DND-41 (cell line): ENCODE measurements at regions not wholly inside any gene's neighbourhood (a gene's known extent, or its start where the extent isn't known, plus 50 kb on each side); places are given as distances from the start of the nearest gene placed in this dataset.

Source experiments
- ATAC-seq: fragments of 200-7000 bp; cut with Tn5 transposase; 3 replicates; pipeline ENCODE4 v1.9.1; 2021; ENCODE audit warnings: low read depth; ENCODE audit not compliant: insufficient read depth
- DNase-seq: peaks from one replicate; pipeline ENCODE4 v3.0.0-alpha.2; 2020
- H2AFZ ChIP-seq: 2 replicates; pipeline ENCODE4 v1.6.0; 2012; ENCODE audit warnings: low read depth, low read length
- H3K27ac ChIP-seq: 2 replicates; pipeline ENCODE4 v1.5.1; 2012; ENCODE audit warnings: low read length, inconsistent platforms
- H3K27me3 ChIP-seq: fragments of 200-600 bp; sonication (generic); 2 replicates; pipeline ENCODE4 v1.6.0; 2012; ENCODE audit warnings: low read length, mild to moderate bottlenecking, inconsistent platforms; ENCODE audit not compliant: insufficient read depth, poor library complexity
- H3K36me3 ChIP-seq: 2 replicates; pipeline ENCODE4 v1.5.1; 2012; ENCODE audit warnings: low read length, inconsistent platforms; ENCODE audit not compliant: insufficient read depth
- H3K4me1 ChIP-seq: 2 replicates; pipeline ENCODE4 v1.5.1; 2012; ENCODE audit warnings: mild to moderate bottlenecking, low read length; ENCODE audit not compliant: insufficient read depth
- H3K4me2 ChIP-seq: 2 replicates; pipeline ENCODE4 v1.6.0; 2012; ENCODE audit warnings: mild to moderate bottlenecking, moderate library complexity, low read length, inconsistent platforms; ENCODE audit not compliant: insufficient read depth
- H3K4me3 ChIP-seq, 2 experiments: fragments of 200-600 bp in 1 of 2; shearing (Covaris generic) in 1 of 2; 2 replicates each; pipeline ENCODE4 v1.5.1; 2012 to 2016; ENCODE audit warnings: inconsistent platforms in 2 of 2, low read length in 2 of 2, mild to moderate bottlenecking in 2 of 2, low read depth in 1 of 2, moderate library complexity in 1 of 2
- H3K79me2 ChIP-seq: 2 replicates; pipeline ENCODE4 v1.6.0; 2012; ENCODE audit warnings: low read length, inconsistent platforms; ENCODE audit not compliant: insufficient read depth
- H3K9ac ChIP-seq: 2 replicates; pipeline ENCODE4 v1.6.0; 2012; ENCODE audit warnings: low read depth, mild to moderate bottlenecking, inconsistent platforms, low read length, moderate library complexity
- H3K9me3 ChIP-seq: 2 replicates; pipeline ENCODE4 v1.5.1; 2012; ENCODE audit warnings: low read length, moderate library complexity, mild to moderate bottlenecking, inconsistent platforms; ENCODE audit not compliant: insufficient read depth, severe bottlenecking
- H4K20me1 ChIP-seq: 2 replicates; pipeline ENCODE4 v1.6.0; 2012; ENCODE audit warnings: low read length; ENCODE audit not compliant: insufficient read depth
- CTCF ChIP-seq: IDR thresholded peaks from 2 replicates; pipeline ENCODE4 v1.5.1; 2012; ENCODE audit warnings: borderline replicate concordance, low read length, moderate library complexity, mild to moderate bottlenecking; ENCODE audit not compliant: poor library complexity, severe bottlenecking; ENCODE audit errors: extremely low read depth
- EZH2 ChIP-seq: IDR thresholded peaks from 3 replicates; pipeline ENCODE4 v1.6.1; 2012; ENCODE audit warnings: borderline replicate concordance, low read depth, mild to moderate bottlenecking, moderate library complexity, low read length, inconsistent platforms; ENCODE audit not compliant: severe bottlenecking

GRCh38 chr4:157590679-157591078 is 370.2 kb downstream of the GRIA2 start:
- ATAC-seq (no peak), DNase-seq (no peak)
- no peaks in the 10 kb centered on the region for H3K4me1 ChIP-seq
- TF ChIP-seq EZH2 (no peak), CTCF (no peak)
- no peak overlapping the region for H3K27ac ChIP-seq
- H3K4me2 ChIP-seq: no peak overlapping the region
- no peak overlapping the region for H3K4me3 ChIP-seq
- H4K20me1 ChIP-seq: no peaks in the 10 kb centered on the region
- H3K27me3 ChIP-seq: no peaks in the 10 kb centered on the region
- no peak overlapping the region for H2AFZ ChIP-seq
- H3K36me3 ChIP-seq: no peaks in the 10 kb centered on the region
- no peaks in the 10 kb centered on the region for H3K9me3 ChIP-seq
- no peak overlapping the region for H3K9ac ChIP-seq
- no peaks in the 10 kb centered on the region for H3K79me2 ChIP-seq

GRCh38 chr4:157587681-157588423 is 367.3 kb downstream of the GRIA2 start:
- Histone ChIP-seq H3K79me2 (no peaks in the 10 kb centered on the region), H3K4me1 (no peaks in the 10 kb centered on the region), H4K20me1 (no peaks in the 10 kb centered on the region), H3K4me3 (no peak overlapping the region), H3K36me3 (no peaks in the 10 kb centered on the region), H3K27ac (no peak overlapping the region), H3K9me3 (no peaks in the 10 kb centered on the region), H3K9ac (no peak overlapping the region), H3K27me3 (no peaks in the 10 kb centered on the region), H2AFZ (no peak overlapping the region), H3K4me2 (no peak overlapping the region)
- TF ChIP-seq EZH2: no peak
- no peak for TF ChIP-seq CTCF
- DNase-seq (no peak), ATAC-seq (no peak)

GRCh38 chr4:157582141-157582540 is 361.6 kb downstream of the GRIA2 start:
- no peak for TF ChIP-seq CTCF
- no peak for TF ChIP-seq EZH2
- Histone ChIP-seq H3K79me2 (no peaks in the 10 kb centered on the region), H3K27me3 (no peaks in the 10 kb centered on the region), H3K4me3 (no peak overlapping the region), H3K27ac (no peak overlapping the region), H3K9ac (no peak overlapping the region), H3K4me2 (no peak overlapping the region), H2AFZ (no peak overlapping the region), H3K36me3 (no peaks in the 10 kb centered on the region), H4K20me1 (no peaks in the 10 kb centered on the region), H3K9me3 (no peaks in the 10 kb centered on the region), H3K4me1 (no peaks in the 10 kb centered on the region)
- ATAC-seq (no peak), DNase-seq (no peak)
